GM18870 (cell line): ENCODE measurements at regions not wholly inside any gene's neighbourhood (a gene's known extent, or its start where the extent isn't known, plus 50 kb on each side); places are given as distances from the start of the nearest gene placed in this dataset.

Experiments used
- ATAC-seq: cut with Tn5 transposase; IDR thresholded peaks from one replicate; pipeline ENCODE4 v1.9.1; 2021; ENCODE audit warnings: moderate library complexity; ENCODE audit not compliant: unreplicated experiment

DNA sequence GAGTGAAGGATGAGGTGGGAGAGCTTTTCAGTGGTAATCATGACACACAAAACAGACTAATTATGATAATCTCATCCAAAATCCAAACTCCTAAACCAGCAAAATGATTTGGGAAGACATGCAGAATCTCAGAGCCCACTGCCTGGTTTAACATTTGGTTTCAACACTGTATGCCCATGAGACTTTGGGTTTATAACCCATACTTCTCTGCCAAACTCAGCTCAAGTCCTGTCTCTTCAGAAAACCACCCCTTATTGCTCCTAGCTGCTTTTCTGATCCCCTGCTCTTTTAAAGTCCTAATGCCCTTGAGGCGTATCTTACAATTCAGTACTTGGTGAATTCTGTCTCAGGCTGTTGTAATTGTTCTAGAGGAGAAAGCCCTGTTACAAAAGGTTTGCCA is 593.0 kb upstream of the ID2 start:
- ATAC-seq = no peak

DNA sequence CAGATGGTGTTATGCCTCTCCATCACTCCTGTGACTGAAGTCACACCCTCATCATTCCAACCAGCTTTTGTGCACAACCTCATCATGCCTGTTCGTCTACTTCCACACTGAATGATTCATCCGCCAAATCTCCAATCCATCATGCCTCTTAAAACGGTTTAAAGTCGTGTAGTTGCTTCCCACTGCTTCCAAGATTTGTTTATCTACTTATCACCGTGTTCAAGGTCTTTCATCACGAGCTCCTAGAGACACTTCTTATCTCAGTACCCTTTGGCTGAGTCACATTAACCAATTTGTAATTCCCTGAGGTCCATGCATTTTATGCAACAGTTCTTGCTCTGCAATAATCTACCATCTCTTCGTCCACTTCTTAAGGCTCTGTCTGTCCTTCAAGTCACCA is 592.3 kb upstream of the ID2 start:
- no peak for ATAC-seq

DNA sequence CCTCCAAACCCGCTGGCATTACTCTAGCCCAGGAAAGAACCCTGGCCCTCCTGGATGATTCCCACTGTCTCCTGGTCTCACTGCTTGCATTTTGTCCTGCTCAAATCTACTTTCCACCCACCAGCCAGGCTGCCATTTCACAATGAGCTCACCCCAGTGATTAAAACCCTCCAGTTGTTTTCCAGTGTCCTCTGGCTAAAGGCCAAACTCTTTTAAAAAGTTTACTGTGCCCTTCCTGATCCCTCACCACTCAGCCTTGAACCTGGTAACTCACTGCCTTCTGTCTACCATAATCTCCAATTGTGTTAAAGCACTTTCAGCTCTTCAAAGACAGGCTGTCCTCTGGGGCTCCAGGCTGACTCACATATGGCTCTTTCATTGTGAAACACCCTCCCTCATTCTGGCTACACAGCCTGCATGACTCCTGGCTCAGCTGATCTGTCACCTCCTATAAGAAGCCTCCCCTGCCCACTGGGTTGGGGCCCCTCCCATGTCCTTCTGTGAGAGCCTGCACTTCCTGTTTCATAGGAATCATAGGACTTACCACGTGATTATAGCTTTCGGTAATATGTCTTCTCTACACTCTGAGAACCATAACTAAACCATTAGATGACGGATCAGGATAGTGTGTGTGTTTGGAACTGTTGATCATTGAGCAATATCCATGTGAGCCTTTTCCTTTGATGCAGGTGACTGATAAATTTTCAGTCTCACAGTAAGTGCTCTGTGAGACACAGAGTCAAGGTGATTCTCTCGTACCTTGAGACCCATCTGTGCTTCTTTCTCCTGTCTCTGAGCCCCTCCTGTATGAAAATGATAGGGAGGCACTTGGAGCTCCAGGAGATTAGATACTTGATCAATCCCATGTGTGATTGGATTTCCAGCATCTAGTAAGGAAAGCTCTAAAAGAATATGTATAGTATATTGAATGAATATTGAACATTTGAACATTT is 590.8 kb upstream of the ID2 start:
- peak; percentile 80 for ATAC-seq

DNA sequence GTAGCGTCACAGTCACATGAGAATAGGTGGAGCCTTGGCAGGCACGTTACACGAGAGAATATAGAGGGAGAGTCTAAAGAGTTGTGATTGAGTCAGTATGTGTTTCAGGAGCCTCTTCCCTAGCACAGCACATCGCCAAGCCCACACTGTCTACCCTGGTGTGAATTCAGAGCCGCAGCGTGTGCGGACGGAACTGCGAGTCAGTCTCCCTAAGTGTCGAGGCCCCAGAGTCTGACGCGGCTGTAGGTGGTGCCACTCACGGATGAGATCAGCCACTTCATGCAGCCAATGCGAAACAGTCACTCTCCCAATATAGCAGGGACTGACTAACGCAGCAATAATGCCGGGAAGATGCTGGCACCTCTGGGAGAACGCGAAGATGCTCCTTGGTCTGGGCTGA is 587.3 kb upstream of the ID2 start:
- no peak for ATAC-seq

DNA sequence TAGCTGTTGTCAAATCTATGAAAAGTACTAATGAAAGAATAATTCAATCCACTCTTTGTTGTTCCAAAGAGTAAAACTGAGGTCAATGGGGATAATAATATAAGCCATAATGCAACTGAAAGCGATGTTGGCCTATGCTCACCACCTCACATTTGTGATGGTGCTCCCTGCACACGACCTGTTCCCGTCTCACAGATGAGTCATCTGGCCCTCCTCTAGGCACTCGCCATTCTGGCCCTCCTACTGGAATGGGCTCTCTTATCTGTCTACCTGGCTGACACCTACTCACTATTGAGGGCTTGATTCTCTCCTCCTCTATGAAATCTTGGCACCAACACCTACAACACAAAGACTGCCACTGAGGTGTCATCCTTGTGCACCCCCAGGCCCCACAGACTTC is 585.9 kb upstream of the ID2 start:
- no peak for ATAC-seq

DNA sequence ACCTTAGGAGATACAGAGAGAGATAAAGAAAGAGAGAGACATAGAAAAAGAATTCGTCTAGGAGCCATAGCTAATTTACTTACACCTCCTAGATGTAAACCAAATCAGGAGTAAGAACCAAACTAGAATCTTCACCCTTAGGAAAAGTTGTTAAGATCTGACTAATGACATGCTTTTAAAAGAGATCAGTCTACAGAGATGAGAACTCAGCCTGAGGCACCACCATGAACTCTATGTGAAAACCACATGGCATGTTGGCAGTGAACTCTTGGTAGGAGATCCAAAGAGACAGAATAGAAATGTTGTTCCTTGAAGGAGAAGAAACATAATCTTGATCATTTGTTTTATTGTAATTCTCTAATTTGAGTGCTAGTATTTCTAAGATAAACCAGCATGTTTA is 585.4 kb upstream of the ID2 start:
- ATAC-seq = no peak

DNA sequence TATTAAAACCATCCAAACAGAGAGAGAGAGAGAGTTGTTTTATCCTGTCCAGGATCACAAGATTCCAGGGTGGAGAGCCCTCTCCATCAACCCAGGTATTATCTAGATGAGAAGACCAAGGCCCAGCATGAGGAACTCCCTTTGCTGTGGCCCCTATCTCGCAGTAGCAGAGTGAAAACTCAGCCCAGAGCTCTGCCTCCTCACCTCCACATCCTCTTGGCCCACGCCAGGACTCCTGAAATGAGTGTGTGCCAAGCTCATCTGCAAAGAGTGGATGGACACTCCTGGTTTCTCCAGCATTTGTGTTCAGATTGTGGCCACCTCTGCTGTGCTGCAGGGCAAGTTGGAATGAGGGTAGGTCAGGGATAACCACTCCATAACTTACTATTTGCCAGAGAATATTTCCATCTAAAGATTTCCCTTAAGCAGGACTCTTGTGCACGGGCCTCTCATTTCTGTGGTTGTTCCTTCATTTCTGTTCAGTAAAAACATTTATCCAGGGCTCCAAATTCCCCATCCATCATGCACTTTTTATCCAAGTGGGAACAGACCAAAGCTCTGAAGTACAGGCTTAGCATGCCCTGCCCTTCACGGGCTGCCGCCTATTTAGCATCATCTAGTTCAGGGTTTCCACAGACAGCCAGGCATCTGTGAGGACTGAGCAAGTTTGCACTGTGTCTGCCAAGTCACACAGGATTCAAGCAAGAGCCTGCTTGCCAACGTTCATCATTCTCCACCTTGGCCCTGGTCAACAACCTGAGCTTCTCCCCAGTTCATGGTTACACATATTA is 583.2 kb upstream of the ID2 start:
- ATAC-seq = no peak

DNA sequence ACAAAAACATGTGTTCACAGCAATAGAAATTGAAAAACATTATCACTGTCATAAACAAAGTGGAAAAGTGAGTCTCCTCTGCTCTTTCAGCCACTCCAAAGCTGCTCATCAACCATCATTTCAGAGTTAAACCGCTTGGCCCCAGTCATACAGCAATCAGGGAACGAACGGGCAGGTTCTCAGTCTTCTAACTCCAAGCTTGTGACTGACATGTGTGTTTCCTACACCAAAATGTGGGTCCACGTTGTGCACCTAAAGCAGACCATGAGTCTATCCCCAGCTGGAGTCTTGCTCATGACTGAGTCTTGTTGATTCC is 582.6 kb upstream of the ID2 start:
- no peak for ATAC-seq

DNA sequence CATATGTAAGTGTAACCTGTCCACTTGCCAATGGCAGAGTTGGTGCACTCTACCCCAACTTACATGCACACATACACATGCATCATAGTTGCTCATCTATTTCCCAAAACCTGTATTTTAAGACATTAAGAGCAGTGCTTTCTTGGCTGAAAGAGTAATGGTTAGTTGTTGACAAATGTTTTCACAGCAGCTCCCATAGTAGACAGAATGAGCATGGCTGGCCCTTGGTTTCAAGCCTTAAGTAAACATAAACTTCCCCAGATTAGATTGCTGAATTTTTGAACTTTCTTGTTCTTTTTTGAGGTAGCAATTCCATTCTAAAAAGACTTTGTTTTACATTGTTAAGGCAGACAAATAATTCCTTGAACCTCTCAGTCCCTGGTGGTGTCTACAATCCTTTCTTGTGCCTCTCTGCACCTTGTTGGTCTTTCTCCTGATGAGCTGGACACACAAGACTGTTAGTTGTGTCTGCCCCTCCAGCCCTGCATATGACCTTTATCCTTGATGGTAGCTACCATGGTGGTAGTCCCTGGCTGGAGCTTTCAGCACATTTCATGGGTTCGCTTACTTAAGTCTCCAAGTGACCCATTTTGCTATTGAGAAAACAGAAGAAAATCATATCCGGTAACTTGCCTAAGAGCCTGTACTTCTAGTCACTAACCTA is 580.1 kb upstream of the ID2 start:
- ATAC-seq = no peak

DNA sequence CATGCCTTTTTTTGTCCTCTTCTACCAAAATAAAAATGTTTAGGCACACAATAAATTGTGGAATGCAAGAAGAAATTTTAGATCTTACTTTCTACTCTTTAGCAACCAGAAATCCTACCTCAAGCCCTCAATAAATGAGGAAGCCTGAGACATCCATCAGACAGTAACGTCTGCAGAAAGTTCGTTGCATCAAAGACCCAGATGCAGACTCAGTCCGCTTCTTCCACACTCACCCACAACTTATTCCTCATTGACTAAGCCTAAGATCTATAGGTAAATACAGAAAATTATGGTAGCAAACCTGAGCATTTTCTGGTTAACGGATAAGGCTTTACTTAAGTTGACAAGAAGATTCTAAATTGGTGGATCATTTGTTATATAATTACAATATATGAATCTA is 579.4 kb upstream of the ID2 start:
- no peak for ATAC-seq

DNA sequence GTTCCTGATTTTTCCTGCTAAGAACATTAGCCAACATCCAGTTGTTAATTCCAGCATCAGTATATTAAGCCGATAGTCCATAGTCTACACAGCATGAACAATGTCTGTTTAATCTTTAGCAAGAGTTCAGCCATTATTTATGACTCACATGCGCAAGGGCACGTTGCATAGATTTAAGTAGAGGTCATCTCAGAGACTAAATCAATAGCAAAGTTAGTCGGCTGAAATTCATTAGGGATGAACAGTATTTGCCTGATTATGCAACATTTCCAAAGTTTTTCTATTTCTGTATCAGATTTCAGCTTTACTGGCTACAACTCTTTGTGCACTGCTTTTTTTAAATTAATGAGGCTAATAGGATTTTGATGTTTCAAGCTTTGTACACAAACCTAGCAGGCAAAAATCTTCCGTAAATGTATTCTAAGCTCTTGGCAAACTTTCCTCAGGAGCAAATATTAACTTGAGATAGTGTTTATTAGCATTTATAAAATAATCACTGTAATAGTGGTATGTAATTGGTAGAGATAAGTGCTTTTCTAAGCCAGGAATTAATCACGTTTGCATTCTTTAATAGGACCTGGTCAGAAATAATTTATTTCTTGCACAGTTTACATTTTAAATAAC is 578.7 kb upstream of the ID2 start:
- no peak for ATAC-seq

DNA sequence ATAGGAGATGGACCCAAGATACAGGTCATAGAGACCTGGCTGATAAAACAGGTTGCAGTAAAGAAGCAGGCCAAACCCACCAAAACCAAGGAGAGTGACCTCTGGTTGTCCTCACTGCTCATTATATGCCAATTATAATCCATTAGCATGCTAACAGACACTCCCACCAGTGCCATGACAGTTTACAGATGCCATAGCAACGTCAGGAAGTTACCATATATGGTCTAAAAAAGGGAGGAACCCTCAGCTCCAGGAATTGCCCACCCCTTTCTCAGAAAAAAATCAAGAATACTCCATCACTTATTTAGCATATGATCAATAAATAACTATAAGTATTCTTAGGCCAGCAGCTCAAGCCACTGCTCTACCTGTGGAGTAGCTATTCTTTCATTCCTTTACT is 574.7 kb upstream of the ID2 start:
- no peak for ATAC-seq

DNA sequence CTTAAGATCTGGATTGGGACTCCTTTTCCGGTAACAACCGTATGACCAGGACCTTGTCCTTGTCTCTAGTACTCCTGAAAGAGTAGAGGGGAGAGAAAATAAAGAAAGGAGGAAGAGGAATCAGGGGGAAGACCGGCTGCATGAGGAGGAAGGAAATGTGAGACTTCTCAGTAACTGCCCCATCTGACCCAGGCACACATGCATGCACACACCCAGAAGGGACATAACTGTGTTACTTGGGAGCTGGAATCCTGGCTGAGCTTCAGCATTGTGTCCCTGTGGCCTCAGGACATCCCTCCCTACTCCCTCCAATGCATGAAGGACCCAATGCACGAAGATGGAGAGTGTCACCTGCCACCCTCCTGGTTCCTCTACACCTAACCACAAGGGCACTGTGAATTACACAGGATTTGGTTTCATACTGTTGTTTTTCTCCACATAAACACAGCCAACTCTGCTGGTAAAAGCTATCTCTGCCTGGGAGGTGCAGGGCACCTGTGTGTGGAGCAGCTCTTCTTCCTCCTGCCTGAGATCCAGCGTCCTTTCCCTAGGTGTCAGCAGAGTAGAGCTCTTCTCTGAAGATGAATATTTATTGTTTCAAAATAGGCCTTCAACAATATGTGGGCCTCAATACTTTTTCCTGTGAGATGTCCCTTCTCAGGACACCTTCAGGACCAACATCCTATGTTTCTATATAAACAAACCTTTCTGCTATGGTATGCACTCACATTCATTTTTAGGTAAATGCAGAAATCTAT is 574.1 kb upstream of the ID2 start:
- no peak for ATAC-seq

DNA sequence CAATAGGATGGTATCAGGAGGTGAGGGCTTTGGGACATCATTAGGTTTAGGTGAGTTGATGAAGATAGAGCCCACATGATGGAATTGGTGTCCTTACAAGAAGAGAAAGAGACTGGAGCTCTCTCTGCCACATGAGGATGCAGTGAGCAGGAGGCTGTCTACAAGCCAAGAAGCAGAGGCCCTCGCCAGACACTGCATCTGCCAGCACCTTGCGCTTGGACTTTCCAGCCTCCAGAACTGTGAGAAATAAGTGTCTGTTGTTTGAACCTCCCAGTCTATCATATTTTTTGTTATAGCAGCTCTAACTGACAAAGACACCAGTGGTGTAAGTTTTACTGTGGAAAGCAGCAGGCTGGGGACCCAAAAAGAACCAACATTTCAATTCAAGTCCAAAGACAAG is 571.1 kb upstream of the ID2 start:
- ATAC-seq = no peak

DNA sequence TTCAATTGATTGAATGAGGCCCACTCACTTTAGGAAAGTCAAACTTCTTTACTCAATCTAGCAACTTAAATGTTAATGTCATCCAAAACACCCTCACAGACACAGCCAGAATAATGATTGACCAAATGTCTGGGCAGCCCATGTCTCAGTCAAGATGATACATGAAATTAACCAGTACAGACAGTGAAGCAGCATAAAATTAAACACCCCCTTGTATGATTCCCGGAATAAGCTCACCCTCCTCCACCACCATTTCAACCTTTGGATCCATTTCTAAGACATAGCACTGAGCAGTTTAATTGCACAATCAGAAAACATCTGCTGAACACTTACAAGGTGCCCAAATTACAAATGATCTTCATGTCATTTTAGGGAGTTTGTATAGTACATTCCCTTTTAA is 570.7 kb upstream of the ID2 start:
- ATAC-seq = no peak

DNA sequence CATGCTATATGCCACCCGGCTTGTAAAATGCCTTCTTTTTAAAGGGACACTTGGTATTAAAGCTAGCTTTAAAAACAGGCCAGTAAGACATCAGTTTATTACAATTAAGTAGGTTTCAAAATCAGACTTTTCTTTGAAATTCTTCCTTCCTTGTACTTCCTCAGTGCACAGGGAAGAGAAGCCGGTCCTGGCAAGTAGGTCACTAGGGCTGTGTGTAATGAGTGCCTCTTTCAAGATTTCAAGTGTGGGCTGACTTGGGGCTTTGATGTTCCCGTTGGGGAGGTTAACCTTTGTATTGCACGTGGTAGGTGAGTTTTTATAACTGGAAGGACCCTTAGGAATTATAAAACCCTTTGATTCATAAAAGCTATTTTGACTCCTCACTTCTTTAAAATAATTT is 566.4 kb upstream of the ID2 start:
- ATAC-seq = no peak

DNA sequence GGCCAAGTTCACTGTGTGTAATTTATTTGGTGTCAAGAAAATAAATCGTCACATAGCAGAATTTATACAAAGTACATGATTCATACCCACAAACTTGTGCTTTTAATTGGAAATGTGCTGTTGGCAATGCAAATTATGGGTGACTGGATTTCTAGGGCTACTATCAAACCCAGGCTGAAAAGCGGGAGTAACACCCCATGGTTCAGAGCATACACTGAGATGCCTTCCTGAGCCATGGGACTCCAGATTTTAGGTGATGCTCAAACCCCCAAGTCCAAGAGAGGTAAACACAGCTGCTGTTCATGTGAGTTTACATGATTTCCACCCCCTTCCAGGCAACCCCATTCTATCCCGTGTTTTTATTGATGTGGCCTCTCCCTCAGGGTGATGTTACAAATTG is 565.9 kb upstream of the ID2 start:
- ATAC-seq = no peak

DNA sequence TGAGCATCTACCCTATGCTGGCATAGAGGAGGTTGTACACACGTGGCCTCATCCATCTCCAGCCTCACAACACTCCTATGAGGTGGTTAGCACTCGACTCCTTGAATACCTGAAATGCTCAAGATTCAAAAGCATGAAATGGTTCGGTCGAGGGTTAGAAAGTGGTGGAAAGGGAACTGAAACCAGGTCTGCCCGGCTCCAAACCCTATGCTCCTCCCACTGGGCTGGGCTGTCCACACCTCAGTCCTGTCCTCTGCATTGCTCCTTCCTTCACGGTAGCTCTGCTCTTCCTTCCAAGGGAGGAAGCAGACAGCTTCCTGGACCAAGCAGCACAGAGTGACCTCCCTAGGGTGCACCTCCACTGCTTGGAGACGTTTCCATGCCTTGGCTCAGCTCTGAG is 565.2 kb upstream of the ID2 start:
- ATAC-seq = peak; percentile 79

DNA sequence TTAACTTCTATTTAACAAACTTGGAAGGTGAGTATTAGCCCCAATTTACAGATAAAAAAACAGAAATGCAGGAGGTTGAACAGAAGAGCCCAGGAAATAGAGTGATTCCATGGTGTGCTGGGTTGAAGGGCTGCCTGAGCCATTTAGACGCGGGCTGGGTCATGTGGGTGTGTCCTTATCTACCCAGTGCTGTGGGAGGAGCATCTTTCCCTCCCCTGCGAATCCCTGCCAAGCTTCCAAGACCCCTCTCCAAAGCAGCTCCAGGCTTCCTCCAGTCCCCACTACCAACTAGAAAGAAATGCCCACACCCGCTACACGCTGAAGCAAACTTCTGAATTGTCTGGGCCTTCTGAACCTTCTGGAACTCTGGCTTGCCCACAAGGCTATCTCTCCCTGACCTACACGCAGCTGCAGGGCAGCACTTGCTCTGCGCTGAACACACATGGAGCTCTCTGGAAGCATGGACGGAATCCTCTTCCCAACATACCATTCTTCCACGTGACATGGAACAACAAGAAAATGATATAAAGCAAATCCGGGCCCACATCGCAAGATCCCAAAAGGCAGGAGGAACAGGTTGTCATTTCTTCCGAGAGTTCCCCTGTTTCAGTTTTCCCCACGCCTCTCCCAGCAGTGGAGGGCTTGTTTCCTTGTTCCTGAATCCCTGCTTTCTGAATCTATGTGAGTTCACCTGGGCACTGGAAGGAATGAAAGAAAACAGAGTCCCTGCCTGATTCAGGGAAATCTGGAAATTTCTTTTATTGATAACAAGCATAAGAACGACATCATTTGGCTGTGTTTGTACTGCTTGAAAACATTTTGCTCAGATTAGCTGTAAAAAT is 562.7 kb upstream of the ID2 start:
- ATAC-seq = no peak
